ENCODE measurements at regions not wholly inside any gene's neighbourhood (a gene's known extent, or its start where the extent isn't known, plus 50 kb on each side); places are given as distances from the start of the nearest gene placed in this dataset.

GRCh38 chr14:97379091-97379531 is 581.9 kb downstream of the VRK1 start:
- no peak for DNase-seq (ENCODE audit: low read depth)
- no peak for TF ChIP-seq CTCF (conservative IDR thresholded peaks at IDR 0.05; ENCODE audit: low read depth, low read length)
- no peak overlapping the region for H3K4me3 ChIP-seq (ENCODE audit: low read depth, low read length)

GRCh38 chr14:97380539-97380941 is 583.4 kb downstream of the VRK1 start:
- no peak for DNase-seq (ENCODE audit: low read depth)
- TF ChIP-seq CTCF (conservative IDR thresholded peaks at IDR 0.05; ENCODE audit: low read depth, low read length): no peak
- H3K4me3 ChIP-seq (ENCODE audit: low read depth, low read length): no peak overlapping the region

GRCh38 chr14:97381309-97381708 is 584.1 kb downstream of the VRK1 start:
- DNase-seq (ENCODE audit: low read depth): no peak
- no peak overlapping the region for H3K4me3 ChIP-seq (ENCODE audit: low read depth, low read length)
- TF ChIP-seq CTCF (conservative IDR thresholded peaks at IDR 0.05; ENCODE audit: low read depth, low read length): no peak

GRCh38 chr14:97382616-97383226 is 585.5 kb downstream of the VRK1 start:
- TF ChIP-seq CTCF (conservative IDR thresholded peaks at IDR 0.05; ENCODE audit: low read depth, low read length): no peak
- H3K4me3 ChIP-seq (ENCODE audit: low read depth, low read length): no peak overlapping the region
- no peak for DNase-seq (ENCODE audit: low read depth)

- no peak overlapping the region for H3K4me3 ChIP-seq (ENCODE audit: low read depth, low read length)
- DNase-seq (ENCODE audit: low read depth): no peak
- TF ChIP-seq CTCF (conservative IDR thresholded peaks at IDR 0.05; ENCODE audit: low read depth, low read length): no peak
Measured at GRCh38 chr14:97385727-97386126, 588.5 kb downstream of the VRK1 start.

- no peak for TF ChIP-seq CTCF (conservative IDR thresholded peaks at IDR 0.05; ENCODE audit: low read depth, low read length)
- no peak for DNase-seq (ENCODE audit: low read depth)
- no peak overlapping the region for H3K4me3 ChIP-seq (ENCODE audit: low read depth, low read length)
Measured at GRCh38 chr14:97387252-97387874, 590.2 kb downstream of the VRK1 start.

GRCh38 chr14:97388408-97388807 is 591.2 kb downstream of the VRK1 start:
- H3K4me3 ChIP-seq (ENCODE audit: low read depth, low read length): no peak overlapping the region
- DNase-seq (ENCODE audit: low read depth): no peak
- no peak for TF ChIP-seq CTCF (conservative IDR thresholded peaks at IDR 0.05; ENCODE audit: low read depth, low read length)

All from epithelial cell of proximal tubule (primary cell).